CD4-positive, alpha-beta memory T cell (primary cell): ENCODE measurements at regions not wholly inside any gene's neighbourhood (a gene's known extent, or its start where the extent isn't known, plus 50 kb on each side); places are given as distances from the start of the nearest gene placed in this dataset.

ENCODE experiments used
- CTCF ChIA-PET: fragments of 350-600 bp; sonication (Branson Sonifier 250); formaldehyde crosslinking; loops from one replicate; lab custom pipeline; 2021; ENCODE audit warnings: inconsistent platforms; ENCODE audit not compliant: partially characterized antibody; lab: Charles Lee
- POLR2A ChIA-PET: fragments of 350-600 bp; sonication (Branson Sonifier 250); formaldehyde crosslinking; loops from one replicate; lab custom pipeline; 2021; ENCODE audit not compliant: partially characterized antibody; lab: Charles Lee
- DNase-seq, 5 donors: peaks; one replicate each; pipeline versions ENCODE4 v3.0.0 to v3.0.0-alpha.2; 2020 to 2022; ENCODE audit warnings: mixed read lengths in 1 of 5
- H3K27ac ChIP-seq: one replicate; pipeline ENCODE4 v1.7.0; 2013; ENCODE audit warnings: low read depth, low read length
- H3K27me3 ChIP-seq: 2 replicates; pipeline ENCODE4 v1.7.0; 2013; ENCODE audit warnings: mild to moderate bottlenecking, low read length, moderate library complexity; ENCODE audit not compliant: insufficient read depth
- H3K36me3 ChIP-seq: 2 replicates; pipeline ENCODE4 v1.7.0; 2013; ENCODE audit warnings: mild to moderate bottlenecking, low read length, moderate library complexity; ENCODE audit not compliant: insufficient read depth
- H3K4me1 ChIP-seq: 2 replicates; pipeline ENCODE4 v1.7.0; 2013; ENCODE audit warnings: mild to moderate bottlenecking, low read length, moderate library complexity; ENCODE audit not compliant: insufficient read depth
- H3K4me3 ChIP-seq, 2 donors: one replicate each; pipeline ENCODE4 v1.7.0; 2013; ENCODE audit warnings: low read length in 2 of 2, mild to moderate bottlenecking in 1 of 2
- H3K9me3 ChIP-seq, 2 donors: one replicate each; pipeline ENCODE4 v1.7.0; 2013; ENCODE audit warnings: low read length in 2 of 2, control low read depth in 1 of 2; ENCODE audit not compliant: control insufficient read depth in 1 of 2
- H3K27ac Mint-ChIP-seq, 7 donors: one replicate each; pipeline ENCODE4 v1.8.0; 2020 to 2021; ENCODE audit warnings: mixed read lengths in 7 of 7, mild to moderate bottlenecking in 6 of 7, inconsistent platforms in 3 of 7, moderate library complexity in 3 of 7
- H3K27me3 Mint-ChIP-seq, 2 donors: one replicate each; pipeline ENCODE4 v1.8.0; 2020 to 2021; ENCODE audit warnings: mixed read lengths in 2 of 2
- H3K36me3 Mint-ChIP-seq, 2 donors: one replicate each; pipeline ENCODE4 v1.8.0; 2020 to 2021; ENCODE audit warnings: mixed read lengths in 2 of 2, inconsistent platforms in 1 of 2, mild to moderate bottlenecking in 1 of 2
- H3K4me1 Mint-ChIP-seq, 4 donors: one replicate each; pipeline ENCODE4 v1.8.0; 2020 to 2021; ENCODE audit warnings: mixed read lengths in 4 of 4, mild to moderate bottlenecking in 1 of 4
- H3K4me3 Mint-ChIP-seq, 8 donors: one replicate each; pipeline ENCODE4 v1.8.0; 2020 to 2021; ENCODE audit warnings: mixed read lengths in 8 of 8, mild to moderate bottlenecking in 7 of 8, moderate library complexity in 6 of 8, inconsistent platforms in 3 of 8
- H3K9me3 Mint-ChIP-seq, 8 donors: one replicate each; pipeline ENCODE4 v1.8.0; 2020 to 2021; ENCODE audit warnings: mixed read lengths in 8 of 8, mild to moderate bottlenecking in 5 of 8, inconsistent platforms in 3 of 8, moderate library complexity in 1 of 8
- intact Hi-C: fragments of 100-400 bp; cut with micrococcal nuclease; formaldehyde crosslinking; loops from one replicate; pipeline ENCODE4 v1.15.1; 2023

DNA sequence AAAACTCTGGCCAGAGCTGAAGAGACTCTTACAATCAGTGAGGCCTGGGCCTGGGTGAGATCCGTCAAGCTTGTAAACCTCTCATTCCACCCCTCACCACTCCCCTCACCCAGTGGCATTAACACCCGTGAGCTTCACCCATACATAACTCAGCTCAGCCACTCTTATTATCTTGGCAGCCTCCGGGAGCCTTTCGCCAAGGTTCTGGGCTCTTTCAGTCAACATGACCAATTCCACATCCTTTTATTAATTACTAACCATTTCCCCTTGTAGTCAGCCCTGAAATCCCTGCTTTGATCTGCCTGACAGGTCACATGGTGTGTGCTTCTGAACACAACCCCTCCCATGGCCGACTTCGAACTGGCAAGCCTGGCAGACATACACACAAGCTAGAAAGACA lies 134.8 kb downstream of the SETD4 start:
- H3K27me3 ChIP-seq, result peaks cover 3% of the 10 kb centered on the region
- H3K4me3 Mint-ChIP-seq, result peak overlapping the region in 1 of 8 donors; percentile 61
- DNase-seq, result no peak
- H3K27ac ChIP-seq, result no peak overlapping the region
- ChIA-PET POLR2A (no interaction called here), CTCF (no interaction called here)
- H3K27me3 Mint-ChIP-seq, result peaks cover 22 to 36% of the 10 kb centered on the region in 2 donors
- intact Hi-C loops, result no loop called here
- H3K9me3 ChIP-seq, result no peaks in the 10 kb centered on the region
- H3K4me1 Mint-ChIP-seq, result no peaks in the 10 kb centered on the region
- no peaks in the 10 kb centered on the region for H3K4me1 ChIP-seq
- no peaks in the 10 kb centered on the region for H3K36me3 ChIP-seq
- no peaks in the 10 kb centered on the region for H3K36me3 Mint-ChIP-seq
- H3K27ac Mint-ChIP-seq, result peak overlapping the region in 1 of 7 donors; percentile 2
- H3K4me3 ChIP-seq, result no peak overlapping the region
- H3K9me3 Mint-ChIP-seq, result peaks cover 0 to 2% (median 0%) of the 10 kb centered on the region in 8 donors

DNA sequence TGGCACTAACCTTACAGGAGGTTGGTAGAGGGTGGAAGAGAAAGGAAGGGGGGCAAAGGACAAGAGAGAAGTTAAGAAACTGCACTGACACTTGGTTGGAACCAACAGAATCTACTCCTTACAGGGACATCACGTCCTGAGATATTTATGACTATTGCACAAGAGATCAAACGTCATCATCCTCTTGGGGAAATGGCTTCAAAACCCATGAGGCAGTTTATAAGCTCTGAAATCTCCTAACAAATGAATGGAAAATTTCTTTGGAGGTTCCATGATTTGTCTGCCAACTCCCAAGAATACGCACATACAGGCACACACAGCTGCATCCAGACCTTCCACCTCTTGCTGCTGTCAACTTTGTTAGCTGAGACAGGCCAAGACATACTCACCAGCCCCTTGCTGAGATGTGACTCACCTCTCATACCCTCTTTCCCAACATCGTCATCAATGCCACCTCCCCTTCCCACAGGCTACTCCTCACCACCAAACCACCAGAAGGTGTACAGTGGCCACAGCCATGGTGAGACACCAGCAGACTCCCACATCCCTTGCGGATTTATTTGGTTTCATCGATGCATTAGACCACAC lies 135.5 kb downstream of the SETD4 start:
- Histone ChIP-seq H3K36me3 (no peaks in the 10 kb centered on the region), H3K27ac (no peak overlapping the region), H3K9me3 (no peaks in the 10 kb centered on the region), H3K27me3 (peaks cover 3% of the 10 kb centered on the region), H3K4me3 (no peak overlapping the region), H3K4me1 (no peaks in the 10 kb centered on the region)
- CTCF ChIA-PET, result no interaction called here
- POLR2A ChIA-PET, result no interaction called here
- Mint-ChIP-seq H3K4me3 (no peak overlapping the region), H3K4me1 (no peaks in the 10 kb centered on the region), H3K36me3 (no peaks in the 10 kb centered on the region), H3K9me3 (peaks cover 0 to 3% (median under 1%) of the 10 kb centered on the region in 8 donors), H3K27ac (peak overlapping the region in 1 of 7 donors; percentile 59), H3K27me3 (peaks cover 22 to 36% of the 10 kb centered on the region in 2 donors)
- intact Hi-C loops, result no loop called here
- DNase-seq, result no peak

DNA sequence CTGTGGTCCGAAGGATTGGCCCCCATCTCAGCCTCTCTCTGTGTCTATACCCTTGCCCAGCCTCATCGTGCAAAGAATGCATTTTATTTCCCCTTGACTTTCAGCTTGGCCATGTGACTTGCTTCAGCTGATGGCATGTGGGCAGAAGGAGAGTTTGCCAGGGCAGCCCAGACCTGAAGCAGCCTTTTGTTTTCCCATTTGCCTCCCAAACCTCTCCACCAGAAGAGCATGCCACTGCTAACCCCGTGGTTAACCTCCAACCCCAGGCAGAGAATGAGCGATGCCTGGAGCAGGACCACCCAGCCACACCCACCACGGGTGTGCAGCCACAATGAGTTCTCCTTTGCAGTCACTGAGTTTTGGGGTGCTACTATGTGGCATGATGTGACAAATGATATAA lies 136.4 kb downstream of the SETD4 start:
- Mint-ChIP-seq H3K4me3 (no peak overlapping the region), H3K4me1 (no peaks in the 10 kb centered on the region), H3K36me3 (no peaks in the 10 kb centered on the region), H3K9me3 (peaks cover 0 to 10% (median 4%) of the 10 kb centered on the region in 8 donors), H3K27ac (no peak overlapping the region), H3K27me3 (peaks cover 22 to 36% of the 10 kb centered on the region in 2 donors)
- no peaks in the 10 kb centered on the region for H3K9me3 ChIP-seq
- intact Hi-C loops, result no loop called here
- peaks cover 3% of the 10 kb centered on the region for H3K27me3 ChIP-seq
- no peaks in the 10 kb centered on the region for H3K4me1 ChIP-seq
- no peaks in the 10 kb centered on the region for H3K36me3 ChIP-seq
- no peak overlapping the region for H3K4me3 ChIP-seq
- no peak overlapping the region for H3K27ac ChIP-seq
- ChIA-PET POLR2A (no interaction called here), CTCF (no interaction called here)
- DNase-seq, result no peak

DNA sequence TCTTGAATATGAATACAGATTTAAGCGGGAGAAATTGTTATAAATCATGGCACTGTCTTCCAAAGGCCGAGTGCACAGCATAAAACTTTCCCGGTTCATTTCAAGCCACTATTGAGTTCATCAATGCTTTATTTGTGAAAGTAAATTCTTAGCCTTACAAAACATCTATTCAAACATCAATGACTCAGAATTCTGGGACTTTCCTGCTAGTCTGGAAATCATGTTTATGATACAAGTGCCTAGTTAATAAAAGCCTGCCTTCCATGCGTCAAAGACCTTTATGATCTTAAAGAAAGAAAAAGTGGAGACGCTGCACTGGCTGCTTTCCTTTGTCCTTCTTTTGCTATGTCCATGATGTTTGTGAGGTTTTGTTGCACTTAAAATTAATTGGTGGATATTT lies 137.7 kb downstream of the SETD4 start:
- Histone ChIP-seq H3K27me3 (peaks cover 3% of the 10 kb centered on the region), H3K27ac (no peak overlapping the region)
- H3K4me3 Mint-ChIP-seq, result no peak overlapping the region

DNA sequence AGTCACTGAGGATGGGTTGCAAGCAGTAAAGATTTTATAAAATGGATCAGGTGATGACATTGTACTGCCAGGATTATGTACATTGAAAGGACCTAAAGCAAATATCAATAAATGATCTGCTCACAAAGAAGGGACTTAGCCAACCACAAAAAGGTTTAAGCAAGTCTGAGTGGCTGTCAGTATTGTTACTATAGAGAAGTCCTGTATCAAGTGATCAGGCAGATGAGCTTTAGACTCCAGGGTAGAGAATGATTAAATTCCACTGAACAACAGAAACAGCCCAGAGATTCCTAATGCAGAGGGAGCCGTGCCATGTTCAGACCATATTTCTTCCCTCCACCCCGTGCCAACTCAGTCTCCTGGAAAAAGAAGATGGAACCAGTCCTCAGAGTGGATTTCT lies 138.9 kb downstream of the SETD4 start:
- no peak for DNase-seq
- intact Hi-C loops, result no loop called here
- Mint-ChIP-seq H3K4me1 (no peaks in the 10 kb centered on the region), H3K4me3 (no peak overlapping the region), H3K27me3 (peaks cover 23 to 32% of the 10 kb centered on the region in 2 donors), H3K9me3 (peaks cover 0 to 12% (median 6%) of the 10 kb centered on the region in 8 donors), H3K36me3 (no peaks in the 10 kb centered on the region), H3K27ac (no peak overlapping the region)
- ChIA-PET POLR2A (no interaction called here), CTCF (interaction anchor here (0.8 kb wide), 1 partner anchor 1234 kb away, joined by 3 read pairs; no protein-coding TSS in a partner anchor)
- Histone ChIP-seq H3K27ac (no peak overlapping the region), H3K36me3 (no peaks in the 10 kb centered on the region), H3K4me3 (no peak overlapping the region), H3K27me3 (peaks cover 3% of the 10 kb centered on the region), H3K9me3 (no peaks in the 10 kb centered on the region), H3K4me1 (no peaks in the 10 kb centered on the region)

More for the DNA sequence above, 137.7 kb downstream of the SETD4 start:
- intact Hi-C loops, result no loop called here
- no peaks in the 10 kb centered on the region for H3K4me1 ChIP-seq
- H3K4me3 ChIP-seq, result no peak overlapping the region
- H3K9me3 ChIP-seq, result no peaks in the 10 kb centered on the region
- Mint-ChIP-seq H3K36me3 (no peaks in the 10 kb centered on the region), H3K4me1 (no peaks in the 10 kb centered on the region), H3K27ac (no peak overlapping the region), H3K27me3 (peaks cover 23 to 37% of the 10 kb centered on the region in 2 donors), H3K9me3 (peaks cover 0 to 12% (median 6%) of the 10 kb centered on the region in 8 donors)
- ChIA-PET CTCF (interaction anchor here (0.8 kb wide), 1 partner anchor 1235 kb away, joined by 3 read pairs; no protein-coding TSS in a partner anchor), POLR2A (no interaction called here)
- no peak for DNase-seq
- no peaks in the 10 kb centered on the region for H3K36me3 ChIP-seq

DNA sequence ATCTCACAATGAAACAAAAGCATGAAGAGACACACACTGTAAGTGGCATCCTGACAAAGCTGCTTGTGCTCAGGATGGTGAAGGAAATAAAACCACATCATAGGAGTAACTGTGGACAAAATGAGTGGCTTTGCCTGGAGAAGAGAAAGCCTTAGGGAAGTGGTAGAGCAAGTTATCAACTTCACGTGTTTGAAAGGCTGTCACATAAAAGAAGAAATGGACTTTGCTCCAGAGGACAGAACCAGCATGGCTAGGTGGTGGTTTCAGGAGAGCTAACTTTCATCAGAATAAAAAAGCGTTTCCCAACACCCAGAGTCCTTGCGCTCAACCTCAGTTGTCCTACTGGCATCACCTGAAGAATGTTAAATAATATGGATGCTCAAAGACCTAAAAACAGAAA lies 139.9 kb downstream of the SETD4 start:
- peaks cover under 1 to 15% (median 10%) of the 10 kb centered on the region in 8 donors for H3K9me3 Mint-ChIP-seq
- POLR2A ChIA-PET, result no interaction called here
- intact Hi-C loops, result no loop called here

DNA sequence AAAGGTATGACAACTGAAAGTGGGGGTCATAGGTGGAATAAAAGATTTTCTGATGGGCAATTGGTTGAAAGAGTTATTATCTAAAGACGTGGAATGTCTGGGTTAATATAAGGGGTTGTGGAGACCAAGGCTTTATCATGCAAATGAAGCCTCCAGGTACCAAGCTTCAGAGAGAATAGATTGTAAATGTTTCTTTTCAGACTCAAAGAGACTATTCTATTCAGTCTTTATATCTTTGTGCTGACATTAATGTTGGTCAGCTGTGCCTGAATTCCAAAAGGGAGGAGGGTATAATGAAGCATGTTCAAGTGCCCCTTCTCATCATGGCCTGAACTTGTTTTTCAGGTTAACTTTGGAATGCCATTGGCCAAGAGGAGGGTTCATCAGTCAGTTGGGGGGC lies 145.3 kb downstream of the SETD4 start:
- Histone ChIP-seq H3K27me3 (no peaks in the 10 kb centered on the region), H3K4me3 (no peak overlapping the region), H3K27ac (no peak overlapping the region), H3K9me3 (no peaks in the 10 kb centered on the region), H3K36me3 (no peaks in the 10 kb centered on the region), H3K4me1 (no peaks in the 10 kb centered on the region)
- no peak for DNase-seq
- intact Hi-C loops, result no loop called here
- Mint-ChIP-seq H3K27me3 (peaks cover 22 to 38% of the 10 kb centered on the region in 2 donors), H3K27ac (no peak overlapping the region), H3K4me3 (no peak overlapping the region), H3K36me3 (no peaks in the 10 kb centered on the region), H3K9me3 (peaks cover 0 to 20% (median 11%) of the 10 kb centered on the region in 8 donors), H3K4me1 (no peaks in the 10 kb centered on the region)
- POLR2A ChIA-PET, result no interaction called here
- CTCF ChIA-PET, result no interaction called here

More for the DNA sequence above, 139.9 kb downstream of the SETD4 start:
- Histone ChIP-seq H3K36me3 (no peaks in the 10 kb centered on the region), H3K9me3 (no peaks in the 10 kb centered on the region), H3K4me1 (no peaks in the 10 kb centered on the region), H3K4me3 (no peak overlapping the region), H3K27me3 (peaks cover 3% of the 10 kb centered on the region), H3K27ac (no peak overlapping the region)
- CTCF ChIA-PET, result no interaction called here
- no peaks in the 10 kb centered on the region for H3K36me3 Mint-ChIP-seq
- DNase-seq, result no peak
- H3K27me3 Mint-ChIP-seq, result peaks cover 24 to 30% of the 10 kb centered on the region in 2 donors
- no peak overlapping the region for H3K4me3 Mint-ChIP-seq
- no peaks in the 10 kb centered on the region for H3K4me1 Mint-ChIP-seq
- H3K27ac Mint-ChIP-seq, result no peak overlapping the region
